ENCODE measurements at regions not wholly inside any gene's neighbourhood (a gene's known extent, or its start where the extent isn't known, plus 50 kb on each side); places are given as distances from the start of the nearest gene placed in this dataset.

GRCh38 chr1:195580988-195581387 lies 1027.3 kb downstream of the KCNT2 start:
- DNase-seq (ENCODE audit: low read depth, low spot score) = no peak
- ChIA-PET POLR2A (no interaction called here), CTCF (interaction anchor here (1.2 kb wide), 1 partner anchor 9 kb away, joined by 3 read pairs; no protein-coding TSS in a partner anchor)
- no peak overlapping the region for H3K4me3 ChIP-seq (ENCODE audit: low read depth, low read length)
- no peak for TF ChIP-seq CTCF (IDR thresholded peaks at IDR 0.05; ENCODE audit: insufficient read depth, low read length, missing control alignments)

- H3K4me3 ChIP-seq (ENCODE audit: low read depth, low read length) = no peak overlapping the region
- POLR2A ChIA-PET = no interaction called here
- DNase-seq (ENCODE audit: low read depth, low spot score) = no peak
- CTCF ChIA-PET = no interaction called here
- no peak for TF ChIP-seq CTCF (IDR thresholded peaks at IDR 0.05; ENCODE audit: insufficient read depth, low read length, missing control alignments)
Observed at GRCh38 chr1:195577748-195578147, 1030.5 kb downstream of the KCNT2 start.

DNA sequence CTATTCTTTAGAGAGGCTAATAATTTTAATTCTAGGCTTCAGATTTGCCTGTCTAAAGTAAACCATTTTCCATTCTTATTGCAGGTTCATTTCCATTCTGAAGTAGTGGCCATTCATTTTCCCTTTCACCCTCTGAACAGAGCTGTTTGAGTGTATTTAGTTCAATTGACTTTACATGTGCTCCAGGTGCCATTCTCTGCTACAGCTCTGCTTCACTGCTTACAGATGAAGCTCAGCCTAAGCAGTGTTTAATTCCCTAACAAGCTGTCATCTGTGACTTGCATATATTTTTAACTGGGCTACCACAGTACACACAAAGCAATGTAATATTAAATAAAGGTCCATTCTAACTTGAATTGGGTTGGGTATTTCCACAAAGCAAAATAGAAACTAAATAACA lies 1031.6 kb downstream of the KCNT2 start:
- no peak for DNase-seq (ENCODE audit: low read depth, low spot score)
- H3K4me3 ChIP-seq (ENCODE audit: low read depth, low read length) = no peak overlapping the region
- POLR2A ChIA-PET = no interaction called here
- CTCF ChIA-PET = no interaction called here
- no peak for TF ChIP-seq CTCF (IDR thresholded peaks at IDR 0.05; ENCODE audit: insufficient read depth, low read length, missing control alignments)

DNA sequence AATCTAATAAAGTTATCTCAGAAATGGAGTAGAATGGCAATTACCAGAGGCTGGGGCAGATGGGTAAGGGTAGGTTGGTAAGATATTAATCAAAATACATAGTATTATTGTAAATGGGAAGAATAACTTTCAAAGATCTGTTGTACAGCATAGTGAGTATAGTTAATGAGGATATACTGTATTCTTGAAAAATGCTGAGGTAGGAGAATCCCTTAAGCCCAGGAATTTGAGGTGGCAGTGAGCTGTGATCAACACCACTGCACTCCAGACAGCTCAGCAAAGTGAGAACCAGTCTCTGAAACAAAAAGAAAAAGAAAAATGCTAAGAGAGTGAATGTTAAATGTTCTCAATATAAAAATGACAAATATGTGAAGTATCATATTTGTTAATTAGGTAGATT lies 1033.7 kb downstream of the KCNT2 start:
- CTCF ChIA-PET = no interaction called here
- TF ChIP-seq CTCF (IDR thresholded peaks at IDR 0.05; ENCODE audit: insufficient read depth, low read length, missing control alignments) = no peak
- DNase-seq (ENCODE audit: low read depth, low spot score) = no peak
- POLR2A ChIA-PET = no interaction called here
- no peak overlapping the region for H3K4me3 ChIP-seq (ENCODE audit: low read depth, low read length)

GRCh38 chr1:195569934-195570333 lies 1038.3 kb downstream of the KCNT2 start:
- ChIA-PET POLR2A (no interaction called here), CTCF (no interaction called here)
- no peak for DNase-seq (ENCODE audit: low read depth, low spot score)
- no peak for TF ChIP-seq CTCF (IDR thresholded peaks at IDR 0.05; ENCODE audit: insufficient read depth, low read length, missing control alignments)
- no peak overlapping the region for H3K4me3 ChIP-seq (ENCODE audit: low read depth, low read length)

GRCh38 chr1:195568389-195568788 lies 1039.9 kb downstream of the KCNT2 start:
- ChIA-PET CTCF (no interaction called here), POLR2A (no interaction called here)
- TF ChIP-seq CTCF (IDR thresholded peaks at IDR 0.05; ENCODE audit: insufficient read depth, low read length, missing control alignments) = no peak
- DNase-seq (ENCODE audit: low read depth, low spot score) = no peak
- H3K4me3 ChIP-seq (ENCODE audit: low read depth, low read length) = no peak overlapping the region

Measured in AG04449 (cell line).